IPS DF 4.7 (cell line): ENCODE measurements at regions not wholly inside any gene's neighbourhood (a gene's known extent, or its start where the extent isn't known, plus 50 kb on each side); places are given as distances from the start of the nearest gene placed in this dataset.

Source experiments
- DNase-seq: peaks from one replicate; pipeline ENCODE4 v3.0.0-alpha.2; 2013; ENCODE audit warnings: low spot score; ENCODE audit errors: extremely low read depth

GRCh38 chr2:136247204-136247950 lies 129.4 kb upstream of the CXCR4 start:
- DNase-seq = no peak

- peak; percentile 9 for DNase-seq
Measured at GRCh38 chr2:136246086-136246669, 128.2 kb upstream of the CXCR4 start.

DNA sequence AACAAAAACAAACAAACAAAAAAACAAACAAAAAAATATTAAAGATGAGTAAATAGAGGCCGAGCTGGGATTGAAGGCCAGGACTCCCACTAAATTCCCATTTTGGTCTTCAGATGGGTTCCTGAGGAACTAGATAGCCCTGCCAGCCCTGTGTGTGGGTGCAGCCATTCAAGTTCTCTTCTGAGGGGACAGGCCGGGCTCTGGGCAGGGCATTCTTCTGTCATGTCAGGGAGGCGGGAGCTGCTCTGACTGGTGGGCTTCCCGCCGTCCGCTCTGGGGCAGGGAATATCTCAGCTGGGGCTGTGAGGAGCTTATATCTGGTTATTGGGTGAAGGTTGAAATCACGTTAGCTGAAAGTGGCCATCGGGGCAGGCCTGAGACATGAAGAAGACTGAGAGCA lies 127.3 kb upstream of the CXCR4 start:
- no peak for DNase-seq

DNA sequence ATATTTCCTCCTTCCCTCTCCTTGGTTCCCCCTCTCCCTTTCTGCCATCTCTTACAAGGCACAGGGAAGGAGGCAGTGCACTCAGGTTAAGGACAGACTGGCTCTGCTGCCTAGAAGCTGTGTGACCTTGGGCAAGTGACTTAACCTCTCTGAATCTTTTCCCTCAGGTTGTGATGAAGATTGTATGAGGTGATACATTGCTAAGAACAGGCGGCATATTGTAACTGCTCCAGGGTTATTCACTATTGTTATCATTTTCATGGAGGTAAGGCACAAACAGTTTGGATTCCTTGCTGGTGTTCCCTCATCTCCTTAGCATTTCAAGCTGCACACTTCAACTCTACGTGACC lies 126.6 kb upstream of the CXCR4 start:
- no peak for DNase-seq

GRCh38 chr2:136243638-136244535 lies 125.9 kb upstream of the CXCR4 start:
- DNase-seq = no peak

- DNase-seq = no peak
Measured at GRCh38 chr2:136242687-136243277, 124.8 kb upstream of the CXCR4 start.

DNA sequence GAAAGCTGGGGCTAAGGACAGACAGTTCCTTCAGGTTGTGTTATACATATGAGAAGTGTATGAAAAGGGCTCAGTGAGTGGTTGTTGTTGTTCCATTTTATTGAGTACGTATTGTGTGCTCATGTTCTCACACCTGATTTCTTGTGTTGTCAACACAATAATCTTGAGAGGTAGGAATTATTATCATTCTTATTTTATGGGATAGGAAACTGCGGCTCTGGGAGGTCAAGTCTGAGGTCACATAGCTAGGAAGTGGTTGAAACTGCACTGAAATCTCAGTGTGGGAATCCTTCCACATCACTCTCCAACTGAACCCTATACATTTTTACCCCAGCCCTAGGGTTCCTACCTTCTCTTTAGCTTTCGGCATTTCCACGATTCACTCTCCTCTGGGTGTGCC lies 124.2 kb upstream of the CXCR4 start:
- no peak for DNase-seq

GRCh38 chr2:136239079-136239685 lies 121.2 kb upstream of the CXCR4 start:
- DNase-seq = no peak

DNA sequence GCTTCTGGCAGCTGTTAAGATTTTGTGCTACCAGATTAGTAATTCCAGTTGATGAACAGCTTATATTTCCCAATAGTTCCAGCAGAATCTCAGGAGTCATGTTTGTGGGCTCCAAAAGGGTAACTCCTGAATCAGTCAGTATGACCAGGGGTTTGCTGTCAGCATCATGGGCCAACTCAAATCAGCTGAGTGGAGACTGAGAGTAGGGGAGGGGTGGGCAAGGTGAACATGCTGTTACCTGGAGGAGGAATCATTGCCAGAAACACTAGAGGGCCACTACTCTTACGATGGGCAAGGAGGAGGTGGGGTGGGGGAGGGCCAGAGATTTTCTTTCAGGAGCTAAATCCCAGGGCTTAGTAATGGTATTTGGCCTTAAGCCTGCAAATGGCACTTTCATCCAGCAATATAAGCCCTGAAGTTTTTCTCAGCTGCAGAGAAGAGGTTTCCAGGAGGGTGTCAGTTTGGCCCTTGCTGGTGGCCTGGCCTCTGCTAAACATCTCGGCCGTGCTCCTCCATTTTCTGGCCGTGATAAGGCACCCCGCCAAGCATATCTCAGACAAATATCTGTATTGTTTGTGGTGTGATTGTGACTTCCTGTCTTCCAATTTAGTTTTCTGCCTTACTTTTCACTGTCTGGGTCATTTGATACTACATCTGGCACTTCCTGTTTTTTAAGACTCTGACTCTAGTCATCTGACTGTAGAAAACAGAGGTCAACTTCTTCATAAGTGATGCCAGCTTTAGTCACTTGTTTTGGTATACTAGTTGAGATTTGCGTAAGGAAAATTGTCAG lies 120.5 kb upstream of the CXCR4 start:
- DNase-seq = no peak

DNA sequence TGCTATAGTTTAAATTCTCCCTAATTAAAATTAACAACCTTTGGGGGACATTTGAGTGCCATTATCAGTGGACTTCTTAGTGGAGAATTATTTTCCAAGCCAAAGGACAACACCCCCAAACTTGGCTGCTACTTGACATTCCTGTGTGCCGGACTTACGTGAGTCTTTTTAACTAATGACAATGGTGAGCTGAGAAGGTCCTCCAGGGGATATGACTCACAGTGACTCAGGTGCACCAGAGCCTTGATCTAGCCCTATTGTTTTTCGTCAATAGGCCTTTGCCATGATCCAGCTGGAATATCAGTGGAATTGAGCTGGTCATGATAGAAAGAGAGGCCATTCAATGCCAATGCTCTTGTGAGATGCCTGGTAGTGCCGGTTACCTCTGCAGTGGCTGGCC lies 118.1 kb upstream of the CXCR4 start:
- DNase-seq = no peak

DNA sequence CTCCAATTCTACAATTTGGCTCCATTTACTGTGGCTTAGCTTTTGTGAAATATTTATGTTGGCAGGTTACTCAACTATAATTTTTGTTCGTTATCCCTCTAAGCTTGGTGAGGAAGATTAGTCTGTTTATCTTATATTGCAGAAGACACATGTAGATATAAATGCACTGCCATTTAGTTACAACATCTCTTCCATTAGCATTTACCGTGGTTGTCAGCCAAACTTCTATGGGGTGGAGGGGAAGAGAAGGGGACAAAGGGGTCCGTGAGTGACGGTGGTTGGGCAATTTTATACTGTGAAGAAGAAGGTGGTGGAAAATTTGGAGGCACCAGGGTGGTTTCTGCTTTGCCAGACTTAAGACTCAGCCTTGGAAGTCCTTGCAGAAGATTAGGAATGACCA lies 117.6 kb upstream of the CXCR4 start:
- no peak for DNase-seq

DNA sequence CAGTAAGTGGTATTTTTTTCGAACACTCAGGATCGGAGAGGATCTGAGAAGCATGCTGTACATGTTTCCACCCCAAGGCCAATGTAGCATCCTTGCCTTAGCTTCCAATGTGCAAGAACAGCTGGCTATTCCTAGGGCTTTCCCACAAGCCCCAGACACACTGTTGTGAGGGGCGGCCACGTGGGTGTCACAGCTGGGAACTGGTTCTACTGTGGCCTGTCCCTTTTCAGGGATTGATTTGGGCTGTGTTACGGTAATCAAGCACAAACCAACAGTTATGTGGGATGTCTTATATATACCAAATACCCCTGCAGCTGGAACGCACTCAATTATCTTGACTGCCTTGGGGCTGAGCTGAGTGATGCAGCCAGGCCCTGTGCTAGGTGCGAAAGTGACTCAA lies 116.3 kb upstream of the CXCR4 start:
- no peak for DNase-seq

- no peak for DNase-seq
Measured at GRCh38 chr2:136233298-136233697, 115.3 kb upstream of the CXCR4 start.

DNA sequence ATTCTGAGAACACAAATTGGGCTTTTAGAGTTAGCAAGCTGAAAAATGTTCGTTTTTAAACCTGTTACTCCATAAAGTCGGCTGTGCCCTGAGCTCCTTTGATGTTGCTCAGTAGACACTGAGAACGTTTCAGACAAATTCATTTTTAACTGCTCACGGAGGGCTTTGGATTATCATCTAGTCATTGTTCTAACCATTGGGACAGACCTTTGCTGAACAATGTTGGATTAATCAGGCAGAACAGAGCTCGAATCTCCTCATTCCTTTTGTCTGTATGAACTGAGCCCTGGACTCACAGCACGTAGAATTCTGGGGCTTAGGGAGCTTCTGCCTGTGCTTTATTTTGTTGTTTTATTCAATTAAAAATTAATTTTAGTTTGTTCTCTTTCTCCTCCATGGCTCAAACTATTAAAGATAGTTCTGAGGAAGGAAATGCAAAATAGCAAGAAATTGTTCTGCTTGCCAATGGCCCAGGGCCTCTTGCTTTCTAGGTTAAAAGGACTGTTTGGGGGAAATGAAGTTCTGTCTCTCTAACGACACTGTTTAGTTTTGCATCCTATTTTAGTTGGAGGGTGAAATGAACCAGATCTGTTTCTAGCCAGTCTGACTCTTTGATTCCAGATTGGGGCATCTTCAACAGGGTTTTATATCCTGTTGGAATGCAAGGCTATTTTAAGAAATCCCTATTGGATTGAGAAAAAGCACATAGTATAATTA lies 114.7 kb upstream of the CXCR4 start:
- no peak for DNase-seq

- DNase-seq = no peak
Measured at GRCh38 chr2:136230464-136230863, 112.5 kb upstream of the CXCR4 start.

- DNase-seq = no peak
Measured at GRCh38 chr2:136226903-136227302, 109.0 kb upstream of the CXCR4 start.

DNA sequence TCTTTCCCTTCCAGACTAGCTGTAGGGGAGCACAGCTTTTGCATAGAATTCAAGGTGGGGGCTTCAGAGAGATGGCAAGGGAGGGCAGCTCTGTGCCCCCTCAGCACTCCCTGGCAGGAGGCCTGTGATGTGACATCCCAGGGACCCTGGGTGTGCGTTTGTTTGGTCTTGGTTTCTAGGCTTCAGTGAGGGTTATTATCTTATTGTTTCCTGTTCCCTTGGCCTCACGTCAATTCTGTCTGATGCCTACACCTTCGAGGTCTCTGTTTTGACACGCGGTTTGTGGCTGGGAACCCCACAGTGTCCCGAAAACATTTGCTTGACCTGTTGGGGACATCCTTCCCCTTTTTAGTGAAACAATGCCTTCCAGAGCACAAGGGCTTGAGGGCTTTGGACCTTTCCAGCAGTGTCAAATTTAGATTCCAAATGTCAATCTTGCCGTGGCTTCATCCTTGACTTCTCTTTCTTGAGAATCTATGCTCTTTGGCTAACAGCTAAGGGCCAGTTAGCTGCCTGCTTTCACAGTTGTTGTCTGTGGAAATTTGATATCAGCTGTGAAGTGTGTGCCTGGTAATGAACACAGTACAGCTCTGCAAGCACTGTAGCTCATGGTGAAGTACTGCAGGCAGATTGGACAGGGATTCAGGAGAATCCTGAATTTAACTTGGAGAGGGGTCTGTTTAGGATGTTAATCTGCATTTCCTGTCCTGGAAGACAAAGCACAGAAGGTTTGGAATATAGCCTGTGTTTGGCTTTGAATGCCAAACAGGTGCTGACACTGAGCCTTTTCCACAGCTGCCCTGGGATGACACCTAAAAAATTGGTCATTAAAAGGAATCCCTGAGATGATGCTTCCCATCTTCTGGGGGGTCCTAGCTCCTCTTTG lies 108.2 kb upstream of the CXCR4 start:
- DNase-seq = no peak

- no peak for DNase-seq
Measured at GRCh38 chr2:136223274-136223673, 105.3 kb upstream of the CXCR4 start.

- DNase-seq = no peak
Measured at GRCh38 chr2:136222862-136223261, 104.9 kb upstream of the CXCR4 start.
